ENCODE measurements at regions not wholly inside any gene's neighbourhood (a gene's known extent, or its start where the extent isn't known, plus 50 kb on each side); places are given as distances from the start of the nearest gene placed in this dataset.

DNA sequence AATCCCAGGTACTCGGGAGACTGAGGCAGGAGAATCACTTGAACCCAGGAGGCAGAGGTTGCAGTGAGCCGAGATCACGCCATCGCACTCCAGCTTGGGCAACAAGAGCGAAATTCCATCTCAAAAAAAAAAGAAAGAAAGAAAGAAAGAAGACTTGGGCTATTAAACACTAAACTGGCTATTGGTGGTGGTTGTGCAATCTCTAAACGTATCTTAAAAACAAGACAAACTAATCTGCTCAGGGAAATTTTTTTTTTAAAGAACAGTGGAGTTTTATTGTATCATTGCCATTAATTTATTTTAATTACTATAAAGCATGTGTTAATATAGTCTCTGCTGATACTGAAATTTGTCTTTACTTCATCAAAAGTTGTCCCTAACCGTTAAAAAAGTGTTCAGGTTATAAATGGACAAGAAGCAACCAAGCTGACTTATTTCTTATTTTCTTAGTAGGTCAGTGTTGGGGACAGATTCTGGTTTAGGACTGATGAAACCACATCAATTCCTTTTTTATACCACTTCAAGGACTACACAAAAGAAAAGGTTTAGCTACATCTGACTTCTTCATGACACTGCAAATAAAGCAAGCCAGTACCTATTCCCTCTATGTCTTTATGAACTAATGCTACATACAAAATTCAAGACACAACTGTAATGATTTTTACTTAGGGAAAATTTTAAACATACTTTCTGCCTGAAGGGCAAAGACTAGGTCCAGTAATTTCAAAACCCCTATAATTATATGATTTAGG, 68.7 kb upstream of the KRAS start:
- H3K9me2 ChIP-seq (ENCODE audit: insufficient read depth, low read length): no peaks in the 10 kb centered on the region
- H2AFZ ChIP-seq (ENCODE audit: low read depth, low read length): no peak overlapping the region
- H3K4me2 ChIP-seq (ENCODE audit: low read length): no peak overlapping the region
- H4K20me1 ChIP-seq (ENCODE audit: insufficient read depth): no peaks in the 10 kb centered on the region
- H3K9ac ChIP-seq (ENCODE audit: low read length): no peak overlapping the region
- H3K4me3 ChIP-seq (ENCODE audit: low read length): no peak overlapping the region
- no peaks in the 10 kb centered on the region for H3K79me2 ChIP-seq (replicated peaks; ENCODE audit: insufficient read depth, low read length)
- H3K27me3 ChIP-seq (ENCODE audit: insufficient read depth, low read depth, low read length): no peaks in the 10 kb centered on the region
- no peaks in the 10 kb centered on the region for H3K36me3 ChIP-seq (ENCODE audit: insufficient read depth, low read length)
- H3K27ac ChIP-seq (ENCODE audit: low read length): no peak overlapping the region
- H3K9me3 ChIP-seq (ENCODE audit: low read length): no peaks in the 10 kb centered on the region
- TF ChIP-seq EP300 (conservative IDR thresholded peaks at IDR 0.05; ENCODE audit: poor library complexity, severe bottlenecking) (no peak), RAD21 (conservative IDR thresholded peaks at IDR 0.05) (no peak), MXI1 (conservative IDR thresholded peaks at IDR 0.05; ENCODE audit: poor library complexity, severe bottlenecking) (no peak), SMC3 (conservative IDR thresholded peaks at IDR 0.05; ENCODE audit: poor library complexity) (no peak), TAF1 (IDR thresholded peaks at IDR 0.05; ENCODE audit: low read depth) (no peak), POLR2AphosphoS5 (IDR thresholded peaks at IDR 0.05) (no peak), EZH2 (IDR thresholded peaks at IDR 0.05; ENCODE audit: borderline replicate concordance, insufficient read depth, low read length, poor library complexity, severe bottlenecking) (no peak)
- TF ChIP-seq, protein P1, sequence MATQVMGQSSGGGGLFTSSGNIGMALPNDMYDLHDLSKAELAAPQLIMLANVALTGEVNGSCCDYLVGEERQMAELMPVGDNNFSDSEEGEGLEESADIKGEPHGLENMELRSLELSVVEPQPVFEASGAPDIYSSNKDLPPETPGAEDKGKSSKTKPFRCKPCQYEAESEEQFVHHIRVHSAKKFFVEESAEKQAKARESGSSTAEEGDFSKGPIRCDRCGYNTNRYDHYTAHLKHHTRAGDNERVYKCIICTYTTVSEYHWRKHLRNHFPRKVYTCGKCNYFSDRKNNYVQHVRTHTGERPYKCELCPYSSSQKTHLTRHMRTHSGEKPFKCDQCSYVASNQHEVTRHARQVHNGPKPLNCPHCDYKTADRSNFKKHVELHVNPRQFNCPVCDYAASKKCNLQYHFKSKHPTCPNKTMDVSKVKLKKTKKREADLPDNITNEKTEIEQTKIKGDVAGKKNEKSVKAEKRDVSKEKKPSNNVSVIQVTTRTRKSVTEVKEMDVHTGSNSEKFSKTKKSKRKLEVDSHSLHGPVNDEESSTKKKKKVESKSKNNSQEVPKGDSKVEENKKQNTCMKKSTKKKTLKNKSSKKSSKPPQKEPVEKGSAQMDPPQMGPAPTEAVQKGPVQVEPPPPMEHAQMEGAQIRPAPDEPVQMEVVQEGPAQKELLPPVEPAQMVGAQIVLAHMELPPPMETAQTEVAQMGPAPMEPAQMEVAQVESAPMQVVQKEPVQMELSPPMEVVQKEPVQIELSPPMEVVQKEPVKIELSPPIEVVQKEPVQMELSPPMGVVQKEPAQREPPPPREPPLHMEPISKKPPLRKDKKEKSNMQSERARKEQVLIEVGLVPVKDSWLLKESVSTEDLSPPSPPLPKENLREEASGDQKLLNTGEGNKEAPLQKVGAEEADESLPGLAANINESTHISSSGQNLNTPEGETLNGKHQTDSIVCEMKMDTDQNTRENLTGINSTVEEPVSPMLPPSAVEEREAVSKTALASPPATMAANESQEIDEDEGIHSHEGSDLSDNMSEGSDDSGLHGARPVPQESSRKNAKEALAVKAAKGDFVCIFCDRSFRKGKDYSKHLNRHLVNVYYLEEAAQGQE (IDR thresholded peaks at IDR 0.05; ENCODE audit: borderline replicate concordance): no peak
- TF ChIP-seq, protein P2, sequence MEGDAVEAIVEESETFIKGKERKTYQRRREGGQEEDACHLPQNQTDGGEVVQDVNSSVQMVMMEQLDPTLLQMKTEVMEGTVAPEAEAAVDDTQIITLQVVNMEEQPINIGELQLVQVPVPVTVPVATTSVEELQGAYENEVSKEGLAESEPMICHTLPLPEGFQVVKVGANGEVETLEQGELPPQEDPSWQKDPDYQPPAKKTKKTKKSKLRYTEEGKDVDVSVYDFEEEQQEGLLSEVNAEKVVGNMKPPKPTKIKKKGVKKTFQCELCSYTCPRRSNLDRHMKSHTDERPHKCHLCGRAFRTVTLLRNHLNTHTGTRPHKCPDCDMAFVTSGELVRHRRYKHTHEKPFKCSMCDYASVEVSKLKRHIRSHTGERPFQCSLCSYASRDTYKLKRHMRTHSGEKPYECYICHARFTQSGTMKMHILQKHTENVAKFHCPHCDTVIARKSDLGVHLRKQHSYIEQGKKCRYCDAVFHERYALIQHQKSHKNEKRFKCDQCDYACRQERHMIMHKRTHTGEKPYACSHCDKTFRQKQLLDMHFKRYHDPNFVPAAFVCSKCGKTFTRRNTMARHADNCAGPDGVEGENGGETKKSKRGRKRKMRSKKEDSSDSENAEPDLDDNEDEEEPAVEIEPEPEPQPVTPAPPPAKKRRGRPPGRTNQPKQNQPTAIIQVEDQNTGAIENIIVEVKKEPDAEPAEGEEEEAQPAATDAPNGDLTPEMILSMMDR (IDR thresholded peaks at IDR 0.05; ENCODE audit: poor library complexity, severe bottlenecking): no peak
- H3F3A ChIP-seq (ENCODE audit: insufficient read depth, low read length, poor library complexity, severe bottlenecking): no peaks in the 10 kb centered on the region

DNA sequence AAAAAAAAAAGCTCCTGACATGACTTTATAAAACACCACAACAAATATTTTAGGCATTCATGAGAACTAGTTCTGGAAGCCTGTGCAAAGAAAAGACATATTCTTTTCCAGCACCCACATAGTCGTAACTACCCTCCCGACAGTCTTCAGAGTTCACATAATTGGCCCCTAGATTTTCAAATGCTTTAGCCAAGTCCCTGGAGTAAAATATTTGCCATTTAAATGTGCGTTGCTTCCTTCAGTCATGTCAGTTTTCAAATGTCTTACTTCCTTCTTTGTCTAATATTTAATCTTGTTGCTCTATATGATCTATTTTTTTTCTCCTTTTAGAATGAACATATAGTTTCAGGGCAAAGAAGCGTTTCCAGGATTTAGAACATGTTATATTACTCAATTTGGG, 66.8 kb upstream of the KRAS start:
- Histone ChIP-seq H3F3A (ENCODE audit: insufficient read depth, low read length, poor library complexity, severe bottlenecking) (no peaks in the 10 kb centered on the region), H3K27me3 (ENCODE audit: insufficient read depth, low read depth, low read length) (no peaks in the 10 kb centered on the region), H3K4me3 (ENCODE audit: low read length) (no peak overlapping the region), H3K36me3 (ENCODE audit: insufficient read depth, low read length) (no peaks in the 10 kb centered on the region), H3K9me3 (ENCODE audit: low read length) (no peaks in the 10 kb centered on the region), H4K20me1 (ENCODE audit: insufficient read depth) (no peaks in the 10 kb centered on the region), H3K9me2 (ENCODE audit: insufficient read depth, low read length) (no peaks in the 10 kb centered on the region), H3K4me2 (ENCODE audit: low read length) (no peak overlapping the region), H3K79me2 (replicated peaks; ENCODE audit: insufficient read depth, low read length) (no peaks in the 10 kb centered on the region), H2AFZ (ENCODE audit: low read depth, low read length) (no peak overlapping the region), H3K9ac (ENCODE audit: low read length) (no peak overlapping the region), H3K27ac (ENCODE audit: low read length) (no peak overlapping the region)
- TF ChIP-seq RAD21 (conservative IDR thresholded peaks at IDR 0.05) (no peak), SMC3 (conservative IDR thresholded peaks at IDR 0.05; ENCODE audit: poor library complexity) (no peak), MXI1 (conservative IDR thresholded peaks at IDR 0.05; ENCODE audit: poor library complexity, severe bottlenecking) (no peak), EZH2 (IDR thresholded peaks at IDR 0.05; ENCODE audit: borderline replicate concordance, insufficient read depth, low read length, poor library complexity, severe bottlenecking) (no peak), EP300 (conservative IDR thresholded peaks at IDR 0.05; ENCODE audit: poor library complexity, severe bottlenecking) (no peak), TAF1 (IDR thresholded peaks at IDR 0.05; ENCODE audit: low read depth) (no peak), POLR2AphosphoS5 (IDR thresholded peaks at IDR 0.05) (no peak)
- TF ChIP-seq, protein P2 (IDR thresholded peaks at IDR 0.05; ENCODE audit: poor library complexity, severe bottlenecking): no peak
- TF ChIP-seq, protein P1 (IDR thresholded peaks at IDR 0.05; ENCODE audit: borderline replicate concordance): no peak

All from neural cell (in vitro differentiated cells).